ENCODE measurements at regions not wholly inside any gene's neighbourhood (a gene's known extent, or its start where the extent isn't known, plus 50 kb on each side); places are given as distances from the start of the nearest gene placed in this dataset.

DNA sequence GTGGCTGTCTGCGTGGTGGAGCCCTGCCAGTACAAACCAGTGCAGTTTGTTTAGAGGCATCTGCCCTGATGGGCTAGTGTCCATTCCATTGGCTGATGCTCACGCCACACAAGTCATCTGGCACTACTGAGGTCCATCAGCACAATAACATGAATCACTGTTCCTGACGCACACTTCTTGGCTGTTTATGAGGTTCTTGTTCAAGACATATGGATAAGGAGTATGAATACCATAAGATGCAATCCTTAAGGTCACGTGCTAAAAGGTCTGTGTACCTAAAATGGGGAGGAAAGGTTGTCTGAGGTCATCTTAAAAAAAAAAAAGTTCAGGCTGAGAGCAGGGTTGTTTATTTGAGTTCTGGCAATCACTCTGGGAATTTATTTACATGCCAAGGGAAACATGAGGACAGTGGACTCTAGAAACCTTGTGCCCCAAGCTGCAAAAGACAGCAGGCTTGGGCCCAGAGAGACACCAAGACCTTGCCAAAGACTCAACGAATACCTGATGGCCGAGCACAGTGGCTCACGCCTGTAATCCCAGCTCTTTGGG, 54.1 kb upstream of the SHLD1 start:
- TF ChIP-seq EZH2phosphoT487 (IDR thresholded peaks at IDR 0.05; ENCODE audit: low read length): no peak
- TF ChIP-seq, protein P1, sequence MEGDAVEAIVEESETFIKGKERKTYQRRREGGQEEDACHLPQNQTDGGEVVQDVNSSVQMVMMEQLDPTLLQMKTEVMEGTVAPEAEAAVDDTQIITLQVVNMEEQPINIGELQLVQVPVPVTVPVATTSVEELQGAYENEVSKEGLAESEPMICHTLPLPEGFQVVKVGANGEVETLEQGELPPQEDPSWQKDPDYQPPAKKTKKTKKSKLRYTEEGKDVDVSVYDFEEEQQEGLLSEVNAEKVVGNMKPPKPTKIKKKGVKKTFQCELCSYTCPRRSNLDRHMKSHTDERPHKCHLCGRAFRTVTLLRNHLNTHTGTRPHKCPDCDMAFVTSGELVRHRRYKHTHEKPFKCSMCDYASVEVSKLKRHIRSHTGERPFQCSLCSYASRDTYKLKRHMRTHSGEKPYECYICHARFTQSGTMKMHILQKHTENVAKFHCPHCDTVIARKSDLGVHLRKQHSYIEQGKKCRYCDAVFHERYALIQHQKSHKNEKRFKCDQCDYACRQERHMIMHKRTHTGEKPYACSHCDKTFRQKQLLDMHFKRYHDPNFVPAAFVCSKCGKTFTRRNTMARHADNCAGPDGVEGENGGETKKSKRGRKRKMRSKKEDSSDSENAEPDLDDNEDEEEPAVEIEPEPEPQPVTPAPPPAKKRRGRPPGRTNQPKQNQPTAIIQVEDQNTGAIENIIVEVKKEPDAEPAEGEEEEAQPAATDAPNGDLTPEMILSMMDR (IDR thresholded peaks at IDR 0.05; ENCODE audit: low read length): no peak

Data from MM.1S (cell line).